Skeletal muscle tissue (tissue), 3 donors: ENCODE measurements at regions not wholly inside any gene's neighbourhood (a gene's known extent, or its start where the extent isn't known, plus 50 kb on each side); places are given as distances from the start of the nearest gene placed in this dataset.

Experiments
- H3K27ac ChIP-seq: one replicate; pipeline ENCODE4 v1.7.0; 2013; ENCODE audit warnings: mild to moderate bottlenecking, low read depth, low read length, inconsistent platforms
- H3K27me3 ChIP-seq, 3 donors: one replicate each; pipeline ENCODE4 v1.7.0; 2013; ENCODE audit warnings: low read length in 3 of 3; ENCODE audit not compliant: control insufficient read depth in 3 of 3, insufficient read depth in 3 of 3
- H3K36me3 ChIP-seq, 3 donors: one replicate each; pipeline ENCODE4 v1.7.0; 2013; ENCODE audit warnings: low read length in 3 of 3; ENCODE audit not compliant: control insufficient read depth in 3 of 3, insufficient read depth in 3 of 3
- H3K4me1 ChIP-seq, 3 donors: one replicate each; pipeline ENCODE4 v1.7.0; 2013; ENCODE audit warnings: low read length in 3 of 3, mild to moderate bottlenecking in 3 of 3; ENCODE audit not compliant: control insufficient read depth in 3 of 3, insufficient read depth in 3 of 3
- H3K4me3 ChIP-seq, 3 donors: one replicate each; pipeline ENCODE4 v1.7.0; 2013; ENCODE audit warnings: low read length in 3 of 3
- H3K9ac ChIP-seq, 3 donors: one replicate each; pipeline ENCODE4 v1.7.0; 2013; ENCODE audit warnings: low read length in 3 of 3, mild to moderate bottlenecking in 3 of 3, moderate library complexity in 2 of 3, low read depth in 1 of 3
- H3K9me3 ChIP-seq, 3 donors: one replicate each; pipeline ENCODE4 v1.7.0; 2013; ENCODE audit warnings: low read length in 3 of 3; ENCODE audit not compliant: control insufficient read depth in 3 of 3
- donor health status: Osteomylitis.

DNA sequence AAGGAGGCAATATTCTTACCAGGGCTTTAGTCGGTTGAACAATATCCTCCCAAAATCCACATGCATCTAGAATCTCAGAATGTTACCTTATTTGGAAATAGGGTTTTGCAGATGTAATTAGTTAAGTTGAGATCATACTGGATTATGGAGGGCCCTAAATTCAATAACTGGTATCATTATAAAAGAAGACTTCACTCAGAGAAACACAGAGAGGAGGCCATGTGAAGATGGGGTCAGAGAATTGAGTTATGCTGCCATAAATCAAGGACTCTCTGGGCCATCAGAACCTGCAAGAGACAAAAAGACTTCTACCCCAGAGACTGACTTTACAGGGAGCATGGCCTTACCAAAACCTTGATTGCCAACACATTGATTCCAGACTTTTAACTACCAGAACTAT is 1611.1 kb downstream of the SLITRK5 start:
- no peaks in the 10 kb centered on the region for H3K27me3 ChIP-seq

GRCh38 chr13:89287381-89287780 is 1616.2 kb downstream of the SLITRK5 start:
- Histone ChIP-seq H3K4me3 (no peak overlapping the region), H3K4me1 (no peaks in the 10 kb centered on the region), H3K27me3 (no peaks in the 10 kb centered on the region), H3K9me3 (no peaks in the 10 kb centered on the region), H3K9ac (no peak overlapping the region), H3K27ac (no peak overlapping the region), H3K36me3 (no peaks in the 10 kb centered on the region)

More for the DNA sequence above, 1611.1 kb downstream of the SLITRK5 start:
- H3K9ac ChIP-seq = no peak overlapping the region
- no peak overlapping the region for H3K4me3 ChIP-seq
- no peak overlapping the region for H3K27ac ChIP-seq
- no peaks in the 10 kb centered on the region for H3K36me3 ChIP-seq
- H3K9me3 ChIP-seq = no peaks in the 10 kb centered on the region
- H3K4me1 ChIP-seq = no peaks in the 10 kb centered on the region

GRCh38 chr13:89294115-89294867 is 1623.1 kb downstream of the SLITRK5 start:
- peaks cover 0 to 2% (median 0%) of the 10 kb centered on the region in 3 donors for H3K9me3 ChIP-seq
- H3K27ac ChIP-seq = no peak overlapping the region
- H3K36me3 ChIP-seq = no peaks in the 10 kb centered on the region
- no peak overlapping the region for H3K4me3 ChIP-seq
- H3K27me3 ChIP-seq = no peaks in the 10 kb centered on the region
- no peak overlapping the region for H3K9ac ChIP-seq
- no peaks in the 10 kb centered on the region for H3K4me1 ChIP-seq

DNA sequence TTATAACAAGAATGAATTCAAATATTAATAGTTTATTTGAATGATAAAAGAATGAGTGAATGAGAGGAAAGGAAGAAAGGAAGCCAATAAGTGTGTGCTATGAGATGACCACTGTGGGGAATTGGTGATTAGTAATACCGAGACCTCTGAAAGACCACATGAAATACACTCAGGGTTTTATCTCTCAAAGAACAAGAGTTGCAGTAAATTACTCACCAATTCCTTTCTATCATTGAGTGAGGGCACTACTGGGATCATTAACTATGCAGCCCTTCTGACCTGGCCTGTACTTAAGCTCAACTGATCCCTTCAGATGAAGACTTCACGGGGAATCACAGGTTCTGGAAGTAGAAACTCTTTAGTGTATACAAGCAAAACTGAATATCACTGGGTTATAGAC is 1636.1 kb downstream of the SLITRK5 start:
- Histone ChIP-seq H3K9ac (no peak overlapping the region), H3K9me3 (no peaks in the 10 kb centered on the region), H3K27me3 (no peaks in the 10 kb centered on the region), H3K4me3 (no peak overlapping the region), H3K4me1 (no peaks in the 10 kb centered on the region), H3K27ac (no peak overlapping the region), H3K36me3 (no peaks in the 10 kb centered on the region)

DNA sequence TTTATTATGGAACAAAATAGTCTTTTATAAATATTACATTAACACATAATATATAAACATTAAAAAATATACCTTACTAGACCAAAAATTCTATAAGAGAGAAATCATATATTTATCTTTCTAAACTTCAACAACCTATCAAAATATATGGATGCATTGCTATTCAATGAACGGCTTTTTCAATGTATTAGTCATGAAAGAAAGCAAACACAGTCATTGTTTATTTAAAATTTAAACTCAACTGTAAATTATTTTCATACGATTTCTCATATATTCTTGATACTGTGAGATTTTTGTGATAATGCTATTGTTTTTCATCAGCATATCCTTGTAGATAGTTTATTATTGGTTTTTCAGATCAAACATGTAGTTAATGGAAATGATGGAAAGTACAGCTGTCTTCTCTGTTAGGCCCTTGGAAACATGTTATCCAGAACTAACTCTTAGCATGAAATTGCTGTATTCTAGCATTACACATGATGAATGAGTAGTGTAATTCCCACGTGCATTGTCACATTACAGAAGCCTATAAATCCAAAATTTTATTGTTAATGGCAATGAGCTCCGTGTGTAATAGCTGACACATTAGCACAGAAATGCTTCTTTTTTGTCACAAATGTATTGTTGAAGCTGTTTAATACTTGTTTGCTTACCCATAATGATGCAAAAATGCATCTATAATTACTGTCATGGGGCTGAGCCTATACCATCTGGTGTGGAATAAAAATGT is 1639.9 kb downstream of the SLITRK5 start:
- Histone ChIP-seq H3K27me3 (no peaks in the 10 kb centered on the region), H3K9ac (no peak overlapping the region), H3K36me3 (no peaks in the 10 kb centered on the region), H3K4me1 (no peaks in the 10 kb centered on the region), H3K9me3 (no peaks in the 10 kb centered on the region), H3K27ac (no peak overlapping the region), H3K4me3 (no peak overlapping the region)

DNA sequence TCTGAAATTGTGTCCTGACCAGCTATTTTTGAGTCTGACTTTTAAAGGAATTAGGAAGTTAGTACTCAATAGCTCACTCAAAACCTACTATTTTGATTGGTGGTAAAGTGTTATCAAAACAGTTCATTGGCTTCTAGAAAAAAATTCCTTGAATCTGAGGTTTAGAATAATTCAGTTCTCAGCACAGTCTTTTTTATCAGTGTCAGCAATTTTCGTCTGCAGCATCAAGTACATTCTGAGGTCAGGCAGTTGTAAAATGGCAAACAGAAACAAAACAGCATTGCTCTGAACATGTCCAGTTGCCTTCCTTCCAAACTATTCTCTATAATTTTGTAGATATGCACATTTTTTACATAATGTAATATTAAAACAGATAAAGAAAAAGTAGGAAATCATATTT is 1644.1 kb downstream of the SLITRK5 start:
- H3K9me3 ChIP-seq = no peaks in the 10 kb centered on the region
- no peak overlapping the region for H3K9ac ChIP-seq

DNA sequence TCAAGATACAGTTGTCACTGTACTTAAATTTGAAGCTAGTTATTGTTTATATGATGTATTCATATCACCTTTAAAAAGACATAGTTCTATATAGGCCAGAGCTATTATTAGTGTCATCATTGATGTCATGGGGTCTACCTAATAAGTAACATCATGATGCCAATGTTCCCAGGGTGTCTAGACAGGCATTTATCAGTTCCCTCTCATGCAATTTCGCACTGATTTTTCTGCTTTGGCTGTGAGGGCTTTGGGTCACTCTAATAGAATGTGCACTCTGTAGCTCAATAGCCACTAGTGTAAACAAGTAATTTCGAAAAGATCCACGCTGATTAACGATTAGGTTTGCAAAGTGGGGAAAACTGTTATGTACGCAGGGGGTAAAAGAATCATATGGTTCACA is 1651.3 kb downstream of the SLITRK5 start:
- no peak overlapping the region for H3K4me3 ChIP-seq
- no peaks in the 10 kb centered on the region for H3K27me3 ChIP-seq
- no peaks in the 10 kb centered on the region for H3K4me1 ChIP-seq
- no peaks in the 10 kb centered on the region for H3K9me3 ChIP-seq
- H3K9ac ChIP-seq = no peak overlapping the region
- no peaks in the 10 kb centered on the region for H3K36me3 ChIP-seq
- H3K27ac ChIP-seq = no peak overlapping the region

More for the DNA sequence above, 1644.1 kb downstream of the SLITRK5 start:
- H3K4me1 ChIP-seq = no peaks in the 10 kb centered on the region
- no peak overlapping the region for H3K4me3 ChIP-seq
- no peaks in the 10 kb centered on the region for H3K36me3 ChIP-seq
- H3K27me3 ChIP-seq = no peaks in the 10 kb centered on the region
- no peak overlapping the region for H3K27ac ChIP-seq

DNA sequence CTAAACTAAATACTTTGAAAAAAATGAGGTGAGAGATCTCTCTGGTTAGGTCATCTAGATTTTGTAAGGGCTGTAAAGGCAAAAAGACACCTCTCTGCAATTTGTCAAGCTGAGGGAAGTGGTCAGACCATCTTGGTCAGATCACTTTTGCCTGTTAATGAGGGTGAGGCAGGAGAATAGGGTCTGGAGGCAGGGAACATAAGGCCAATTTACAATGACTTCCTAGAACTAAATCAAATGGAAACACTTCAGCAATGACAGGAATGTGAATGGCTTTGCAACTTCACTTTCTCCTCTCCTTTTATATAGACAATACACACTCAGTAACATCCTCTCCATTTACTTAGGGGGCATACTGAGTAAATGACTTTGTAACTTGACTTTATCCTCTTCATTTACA is 1653.4 kb downstream of the SLITRK5 start:
- Histone ChIP-seq H3K27me3 (no peaks in the 10 kb centered on the region), H3K9me3 (no peaks in the 10 kb centered on the region), H3K27ac (no peak overlapping the region)

DNA sequence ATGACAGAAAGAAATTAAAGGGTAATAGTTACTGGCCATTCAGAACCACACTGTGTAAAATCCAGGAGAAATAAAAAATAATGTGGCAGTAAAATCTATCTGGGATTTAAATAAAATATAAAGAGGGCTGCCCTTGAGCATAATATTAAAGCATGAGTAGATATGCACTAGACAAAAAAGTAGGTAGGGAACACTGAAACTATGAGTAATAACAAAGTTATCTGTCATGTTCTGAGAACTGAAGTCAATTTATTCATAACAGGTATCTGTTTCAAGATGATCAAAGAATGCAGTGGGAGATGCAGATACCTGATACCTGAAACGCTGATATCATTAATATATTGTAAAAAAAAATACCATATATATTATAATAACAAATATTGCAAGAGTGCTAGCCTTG is 1672.0 kb downstream of the SLITRK5 start:
- no peaks in the 10 kb centered on the region for H3K27me3 ChIP-seq
- no peak overlapping the region for H3K27ac ChIP-seq
- no peaks in the 10 kb centered on the region for H3K9me3 ChIP-seq
- H3K4me3 ChIP-seq = no peak overlapping the region
- no peaks in the 10 kb centered on the region for H3K36me3 ChIP-seq
- no peaks in the 10 kb centered on the region for H3K4me1 ChIP-seq
- H3K9ac ChIP-seq = no peak overlapping the region

More for the DNA sequence above, 1653.4 kb downstream of the SLITRK5 start:
- Histone ChIP-seq H3K36me3 (no peaks in the 10 kb centered on the region), H3K4me3 (no peak overlapping the region), H3K9ac (no peak overlapping the region), H3K4me1 (no peaks in the 10 kb centered on the region)

DNA sequence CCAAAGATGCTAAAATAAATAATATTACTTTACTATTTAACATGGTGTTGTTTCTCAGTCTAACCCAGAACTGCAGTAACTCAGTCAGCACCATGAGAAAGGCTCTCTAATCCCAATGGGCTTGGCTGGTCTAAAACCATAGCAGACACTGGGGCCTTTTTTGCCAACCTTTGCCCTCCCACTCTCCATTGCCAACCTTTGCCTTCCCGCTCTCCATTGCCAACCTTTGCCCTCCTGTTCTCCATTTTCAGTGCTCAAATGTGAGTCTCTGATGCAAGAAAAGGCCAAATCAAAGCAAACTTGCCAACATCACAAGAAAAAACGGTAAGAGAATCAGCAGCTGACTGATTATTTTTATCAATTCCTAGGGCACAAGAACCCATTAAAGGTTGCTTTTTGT is 1681.2 kb downstream of the SLITRK5 start:
- Histone ChIP-seq H3K27ac (no peak overlapping the region), H3K36me3 (no peaks in the 10 kb centered on the region), H3K27me3 (no peaks in the 10 kb centered on the region)

More for the DNA sequence above, 1681.2 kb downstream of the SLITRK5 start:
- Histone ChIP-seq H3K9me3 (no peaks in the 10 kb centered on the region), H3K9ac (no peak overlapping the region), H3K4me3 (no peak overlapping the region), H3K4me1 (no peaks in the 10 kb centered on the region)
